HG03060 (cell line): ENCODE measurements at regions not wholly inside any gene's neighbourhood (a gene's known extent, or its start where the extent isn't known, plus 50 kb on each side); places are given as distances from the start of the nearest gene placed in this dataset.

Experiments
- ATAC-seq: cut with Tn5 transposase; IDR thresholded peaks from one replicate; pipeline ENCODE4 v1.9.1; 2021; ENCODE audit warnings: low read depth, moderate number of reproducible peaks; ENCODE audit not compliant: unreplicated experiment

GRCh38 chrX:15191830-15192229 lies 78.1 kb downstream of the ASB9 start:
- ATAC-seq, result no peak

DNA sequence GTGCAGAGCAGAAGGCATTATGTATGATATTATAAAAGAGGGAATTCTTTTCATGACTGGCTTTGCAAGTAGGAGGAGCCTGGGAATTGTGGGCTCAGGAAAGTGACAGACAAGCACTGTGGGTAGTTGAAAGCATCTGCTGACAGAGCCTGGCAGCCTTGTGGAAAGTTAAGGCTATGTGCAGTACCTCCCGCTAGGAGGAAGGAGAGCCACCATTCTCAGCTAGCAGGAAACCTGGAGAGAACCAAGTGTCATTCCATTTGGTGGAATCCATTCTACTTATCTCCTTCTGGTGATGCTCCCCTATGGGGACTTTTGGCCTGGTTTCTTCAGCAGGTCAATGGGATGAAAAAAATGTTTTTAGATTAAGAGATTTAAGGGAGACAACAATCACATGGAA lies 81.8 kb downstream of the ASB9 start:
- ATAC-seq, result no peak

GRCh38 chrX:15177316-15177715 lies 92.6 kb downstream of the ASB9 start:
- no peak for ATAC-seq

DNA sequence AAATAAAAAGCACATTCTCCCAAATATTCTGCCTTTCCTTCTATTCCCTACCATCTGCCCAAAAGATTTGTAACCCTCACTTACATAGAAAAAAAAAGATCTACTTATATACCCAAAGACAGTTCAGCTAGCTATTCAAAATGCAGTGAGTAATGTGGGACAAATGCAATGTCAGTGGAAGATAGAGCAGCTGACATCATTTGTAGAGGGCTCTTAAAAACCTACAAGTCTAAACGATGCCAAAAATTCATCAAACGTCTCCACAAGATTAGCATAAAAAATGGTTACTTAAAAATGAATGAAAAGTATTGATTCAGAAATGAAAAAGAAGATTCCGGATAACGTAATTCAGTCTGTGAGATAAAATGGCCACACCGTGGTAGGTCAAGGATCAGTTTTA lies 96.5 kb downstream of the ASB9 start:
- no peak for ATAC-seq

DNA sequence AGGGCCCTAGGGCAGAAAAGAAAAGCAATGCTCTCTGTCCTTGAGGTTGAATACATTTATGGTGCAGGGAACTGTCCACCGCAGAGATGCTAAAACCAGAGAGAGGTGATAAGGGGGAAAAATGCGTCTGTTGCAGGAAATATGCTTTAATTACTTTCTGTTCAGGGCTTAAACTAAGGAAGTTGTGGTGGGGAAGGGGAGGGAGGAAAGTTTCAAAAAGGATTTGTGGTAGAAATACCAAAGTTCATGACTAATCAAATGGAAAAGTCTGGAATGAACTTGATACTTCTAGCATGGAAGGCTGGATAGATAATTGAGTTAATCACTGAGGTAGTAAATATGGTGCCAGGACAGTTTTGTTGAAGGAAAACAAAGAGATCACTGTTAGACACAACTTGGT lies 99.0 kb downstream of the ASB9 start:
- ATAC-seq, result no peak

DNA sequence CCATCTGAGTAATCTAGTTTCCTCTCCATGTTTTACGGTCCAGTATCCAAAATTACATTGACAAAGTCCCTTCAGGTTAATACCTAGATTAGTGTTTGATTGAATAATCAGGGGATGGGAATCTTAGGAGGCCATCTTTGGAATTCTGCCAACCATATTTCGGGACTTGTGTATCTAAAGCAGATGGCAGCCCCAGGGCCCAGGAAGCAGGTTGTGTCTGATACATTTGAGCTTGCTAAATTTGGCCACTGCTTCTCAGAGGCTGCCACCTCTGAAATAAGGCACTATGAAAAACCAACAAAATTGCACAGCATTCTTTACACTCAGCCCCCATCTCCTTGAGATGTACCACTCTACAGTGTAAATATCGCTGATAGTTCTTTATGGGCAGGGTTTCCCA lies 102.1 kb downstream of the ASB9 start:
- no peak for ATAC-seq

DNA sequence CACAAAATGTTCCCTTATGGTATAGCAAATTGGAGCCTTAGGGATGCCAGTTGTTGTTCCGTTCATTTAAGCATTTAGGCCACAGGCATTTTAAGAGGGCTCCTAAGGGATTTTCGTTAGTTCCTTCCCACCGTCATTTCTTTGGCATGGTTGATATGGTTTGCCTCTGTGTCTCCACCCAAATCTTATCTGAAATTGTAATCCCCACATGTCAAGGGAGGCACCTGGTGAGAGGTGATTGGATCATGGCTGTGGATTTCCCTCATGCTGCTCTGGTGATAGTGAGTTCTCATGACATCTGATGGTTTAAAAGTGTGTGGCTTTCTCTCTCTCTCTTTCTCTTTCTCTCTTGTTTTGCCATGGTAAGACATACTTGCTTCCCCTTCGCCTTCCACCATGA lies 104.1 kb downstream of the ASB9 start:
- ATAC-seq, result no peak

DNA sequence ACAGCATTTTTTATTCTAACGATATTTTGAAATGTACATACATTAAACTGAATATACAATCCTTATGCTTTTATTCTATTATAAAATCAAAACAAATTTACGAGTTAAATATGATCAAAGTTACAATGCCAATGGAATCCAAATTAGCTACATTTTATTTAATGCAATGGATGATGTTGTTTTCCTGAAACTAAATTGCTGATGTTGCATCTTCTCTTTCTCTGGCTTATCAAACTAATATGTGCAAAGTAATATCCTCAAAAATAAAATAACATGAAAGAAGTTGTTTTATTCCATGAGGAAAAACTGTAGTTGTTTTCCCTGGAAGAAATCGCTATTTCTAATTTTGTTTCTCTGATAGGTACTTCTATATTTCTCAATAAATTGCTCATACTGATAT lies 106.8 kb downstream of the ASB9 start:
- ATAC-seq, result no peak

DNA sequence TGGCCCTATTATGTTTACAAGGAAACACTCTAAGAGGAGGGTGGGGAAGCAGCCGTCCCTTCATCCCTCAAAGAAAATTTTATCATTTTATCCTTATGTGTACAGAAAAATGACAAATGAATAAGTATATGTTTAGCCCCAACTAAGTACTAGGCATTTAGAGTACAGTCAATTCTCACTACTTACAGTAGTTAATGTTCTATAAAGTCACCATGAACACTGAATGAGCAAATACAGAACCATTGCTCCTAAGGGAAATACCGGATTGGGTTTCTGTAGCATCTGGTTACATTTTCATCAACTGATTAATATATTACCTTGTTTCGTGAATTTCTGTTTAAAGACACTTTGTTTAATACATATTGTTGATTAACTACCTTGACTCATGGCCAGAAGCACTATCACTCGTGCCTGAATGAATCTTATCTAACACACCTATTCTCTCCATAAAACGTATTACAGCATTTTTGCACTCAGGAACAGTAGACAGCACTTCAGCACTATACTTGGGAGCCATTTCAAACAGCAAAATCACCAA lies 109.3 kb downstream of the ASB9 start:
- no peak for ATAC-seq

DNA sequence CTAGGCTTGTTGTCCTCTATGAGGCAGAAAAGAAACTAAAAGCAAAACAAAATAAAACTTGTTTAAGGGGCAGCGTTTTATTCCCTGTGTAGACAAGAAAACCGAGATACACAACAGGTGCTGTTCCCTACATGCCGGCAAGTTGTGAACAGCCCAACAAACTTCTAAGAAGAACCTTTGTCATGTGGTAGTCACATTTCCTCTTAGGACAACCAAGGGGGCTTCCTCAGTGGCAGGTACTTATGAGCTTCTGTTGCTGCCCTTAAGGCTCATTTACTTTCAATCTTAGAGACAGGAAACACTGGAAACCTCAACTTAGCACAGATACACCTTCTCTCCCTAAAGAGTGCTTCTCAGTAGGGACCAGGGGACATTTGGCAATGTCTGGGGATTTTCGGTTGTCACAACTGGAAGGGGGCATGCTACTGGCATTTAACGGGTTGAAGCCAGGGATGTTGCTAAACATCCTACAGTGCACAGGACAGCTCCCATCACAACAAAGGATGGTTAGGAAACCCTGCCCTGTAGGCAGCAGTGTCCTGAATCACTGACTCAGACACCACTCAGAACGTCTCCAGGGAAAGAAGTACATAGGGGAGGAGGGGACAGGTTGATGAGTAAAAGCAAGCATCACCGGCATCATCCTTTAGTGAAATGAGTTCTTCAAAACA lies 111.0 kb downstream of the ASB9 start:
- no peak for ATAC-seq

GRCh38 chrX:15158350-15158735 lies 111.5 kb downstream of the ASB9 start:
- no peak for ATAC-seq

DNA sequence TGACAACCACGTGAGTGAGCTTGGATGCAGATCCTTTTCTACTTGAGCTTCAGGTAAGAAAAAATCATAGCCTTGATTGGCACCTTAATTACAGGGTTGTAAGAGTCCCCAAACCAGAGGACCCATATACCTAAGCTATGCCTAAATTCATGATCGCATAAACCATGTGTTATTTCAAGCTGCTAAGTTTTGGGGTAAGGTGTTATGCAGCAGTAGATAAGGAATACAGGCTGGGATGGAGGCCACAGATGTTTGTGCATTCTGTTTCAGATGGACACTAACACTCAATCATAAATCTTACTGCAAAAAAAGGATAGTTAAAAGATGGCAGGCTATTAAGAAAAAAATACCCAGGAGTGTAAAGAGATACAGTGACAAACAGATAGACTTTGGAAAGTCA lies 112.3 kb downstream of the ASB9 start:
- no peak for ATAC-seq

- ATAC-seq, result no peak
These were observed 118.4 kb downstream of the ASB9 start for GRCh38 chrX:15151267-15152186.

GRCh38 chrX:15150586-15150985 lies 119.3 kb downstream of the ASB9 start:
- no peak for ATAC-seq

- no peak for ATAC-seq
These were observed 123.4 kb downstream of the ASB9 start for GRCh38 chrX:15146515-15146914.

- no peak for ATAC-seq
These were observed 126.1 kb downstream of the ASB9 start for GRCh38 chrX:15143825-15144121.

GRCh38 chrX:15143050-15143824 lies 126.6 kb downstream of the ASB9 start:
- ATAC-seq, result no peak

GRCh38 chrX:15142084-15142715 lies 127.7 kb downstream of the ASB9 start:
- no peak for ATAC-seq

DNA sequence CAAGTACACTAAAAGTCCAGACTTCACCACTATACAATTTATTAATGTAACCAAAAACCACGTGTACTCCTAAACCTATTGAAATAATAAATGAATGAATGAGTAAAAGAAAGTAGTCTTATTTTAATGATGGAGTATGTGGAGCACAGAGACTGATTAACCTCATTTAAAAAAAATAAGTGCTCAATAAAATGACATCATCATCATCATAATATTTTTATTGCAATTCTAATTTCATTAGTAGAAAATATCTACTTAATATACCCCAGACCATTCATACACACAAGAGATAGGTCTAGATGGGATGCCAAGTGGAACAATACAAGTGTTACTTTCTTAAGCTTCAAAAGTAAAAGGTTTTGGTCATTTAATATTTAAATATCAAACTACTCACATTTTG lies 133.1 kb downstream of the ASB9 start:
- no peak for ATAC-seq

GRCh38 chrX:15129412-15129811 lies 140.5 kb downstream of the ASB9 start:
- no peak for ATAC-seq

- no peak for ATAC-seq
These were observed 141.0 kb downstream of the ASB9 start for GRCh38 chrX:15128861-15129260.
